NCI-H146 treated with DMSO at 0.1 percent for 48 hours (cell line): ENCODE measurements at regions not wholly inside any gene's neighbourhood (a gene's known extent, or its start where the extent isn't known, plus 50 kb on each side); places are given as distances from the start of the nearest gene placed in this dataset.
A peak's percentile ranks its signal among the peaks of the same experiment; 100 is the strongest.
"Not testable (repeated sequence)": the region's sequence is repeated elsewhere in the genome, so short reads cannot be mapped to it uniquely, and the experiment has no call there.

Experiments used
- DNase-seq: peaks from one replicate; lab custom pipeline; 2025; ENCODE audit not compliant: unreplicated experiment; lab: John Stamatoyannopoulos, UW

DNA sequence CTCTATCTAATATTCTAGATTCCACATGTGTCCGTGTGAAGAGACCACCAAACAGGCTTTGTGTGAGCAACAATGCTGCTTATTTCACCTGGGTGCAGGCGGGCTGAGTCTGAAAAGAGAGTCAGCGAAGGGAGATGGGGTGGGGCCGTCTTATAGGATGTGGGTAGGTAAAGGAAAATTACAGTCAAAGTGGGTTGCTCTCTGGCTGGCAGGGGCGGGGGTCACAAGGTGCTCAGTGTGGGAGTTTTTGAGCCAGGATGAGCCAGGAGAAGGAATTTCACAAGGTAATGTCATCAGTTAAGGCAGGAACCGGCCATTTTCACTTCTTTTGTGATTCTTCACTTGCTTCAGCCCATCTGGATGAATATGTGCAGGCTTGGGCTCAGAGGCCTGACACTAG lies 779.3 kb downstream of the RNF144A start:
- DNase-seq, result not testable (repeated sequence)

DNA sequence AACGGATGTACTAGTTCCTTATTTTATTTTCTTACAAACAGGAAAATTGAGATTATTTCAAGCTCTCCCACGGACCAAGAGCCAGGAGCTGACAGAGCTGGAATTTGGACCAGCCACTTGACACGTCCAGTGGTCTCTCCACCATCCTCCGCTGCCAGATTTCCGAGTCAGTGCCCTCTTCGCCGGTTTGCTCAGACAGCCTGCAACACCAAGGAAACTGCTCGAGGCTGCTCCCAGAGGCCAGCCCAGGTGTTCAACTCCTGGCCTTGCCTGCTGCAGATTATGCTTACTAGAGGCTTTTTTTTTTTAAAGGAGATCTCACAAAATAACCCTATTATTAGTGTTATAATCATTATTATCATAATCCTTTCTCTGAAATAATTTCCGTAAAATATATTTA lies 779.8 kb downstream of the RNF144A start:
- DNase-seq, result no peak

DNA sequence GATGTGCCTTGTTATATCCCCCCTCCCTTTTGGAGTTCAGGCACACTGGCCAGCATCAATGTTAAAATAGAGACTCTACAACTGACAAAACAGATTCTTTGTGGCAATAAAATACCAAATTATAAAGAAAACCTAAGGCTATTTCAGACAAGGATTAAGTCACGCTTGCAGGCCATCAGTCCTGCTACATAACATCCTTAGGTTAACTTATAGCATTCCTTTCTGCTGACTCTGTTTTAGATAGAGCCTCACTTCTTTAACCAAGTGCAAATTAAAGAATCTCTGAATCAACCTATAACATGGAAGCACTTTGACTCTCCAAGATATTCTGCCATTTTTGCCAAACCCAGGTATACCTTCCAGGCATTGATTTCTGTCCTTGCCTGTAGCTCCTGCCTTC lies 784.6 kb downstream of the RNF144A start:
- DNase-seq, result no peak

DNA sequence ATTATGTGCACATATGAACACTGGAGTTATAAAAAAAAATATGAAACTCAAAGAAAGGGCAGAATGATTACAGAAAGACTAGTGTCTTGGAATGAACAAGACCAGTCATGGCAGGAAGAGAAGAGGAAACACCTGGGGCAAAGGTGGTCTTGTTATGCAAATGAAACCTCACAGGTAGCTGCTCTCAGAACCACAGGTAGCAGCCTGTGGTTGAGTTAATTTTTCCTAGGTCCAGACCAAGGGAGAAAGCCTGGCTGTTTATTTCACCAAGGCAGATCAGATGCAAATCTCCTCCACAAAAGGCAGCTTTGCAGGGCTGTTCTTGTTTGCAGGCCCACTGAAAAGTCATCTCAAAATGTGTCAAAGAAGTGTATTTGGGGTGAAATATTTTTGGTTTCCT lies 785.8 kb downstream of the RNF144A start:
- DNase-seq, result peak; percentile 69

DNA sequence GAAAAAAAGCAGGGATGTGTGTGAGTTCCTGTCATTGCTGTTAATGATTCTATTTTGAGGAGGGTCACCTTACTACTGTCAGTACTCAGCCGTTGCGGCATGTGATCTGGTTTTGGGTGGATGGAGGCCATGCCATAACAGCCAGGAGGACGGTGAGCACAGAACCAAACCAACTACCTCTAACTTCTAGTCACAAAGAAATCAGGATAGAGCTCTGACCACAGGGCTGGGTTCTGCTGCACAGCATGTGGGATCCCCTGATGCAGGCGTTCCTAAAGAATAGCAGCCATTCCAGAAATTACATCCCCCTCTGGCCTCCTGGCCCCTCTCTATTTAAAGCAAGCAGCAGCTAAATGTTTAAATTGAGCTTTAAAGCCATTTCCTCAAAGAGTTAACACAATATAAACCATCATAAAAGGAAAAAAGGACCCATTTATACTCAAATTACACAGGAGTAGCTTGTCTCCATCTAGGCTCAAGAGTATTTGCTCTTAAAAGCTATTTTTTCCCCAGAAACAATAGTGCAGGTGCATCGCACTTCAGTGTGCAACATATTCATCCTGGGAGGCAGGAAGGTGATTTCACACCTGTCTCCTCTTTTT lies 786.4 kb downstream of the RNF144A start:
- DNase-seq, result peak; percentile 97

DNA sequence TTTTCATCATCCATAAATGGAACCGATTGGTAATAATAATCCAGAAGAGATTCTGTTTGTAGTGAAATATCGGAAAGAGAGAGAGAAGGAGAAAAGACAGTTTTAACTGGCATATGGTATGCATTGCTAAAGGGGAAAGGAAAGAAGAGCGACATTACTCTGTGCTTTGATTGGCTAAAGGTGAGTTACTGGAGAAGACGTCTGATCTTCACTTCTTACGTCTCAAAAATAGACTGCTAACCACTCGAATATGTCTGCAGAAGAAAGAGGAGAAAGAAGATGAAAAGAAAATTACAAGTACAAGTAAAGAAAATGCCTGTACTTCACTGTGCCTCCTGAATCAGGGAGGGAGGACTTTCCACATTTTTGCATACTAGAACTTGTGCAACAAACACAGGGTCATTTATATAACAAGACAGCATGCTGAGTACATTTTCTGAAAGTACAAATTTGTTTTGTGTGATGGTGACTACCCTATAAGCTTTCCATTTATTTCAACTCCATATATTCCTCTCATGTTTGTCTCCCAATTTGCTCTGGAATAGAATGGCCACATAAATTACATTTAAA lies 787.2 kb downstream of the RNF144A start:
- no peak for DNase-seq

DNA sequence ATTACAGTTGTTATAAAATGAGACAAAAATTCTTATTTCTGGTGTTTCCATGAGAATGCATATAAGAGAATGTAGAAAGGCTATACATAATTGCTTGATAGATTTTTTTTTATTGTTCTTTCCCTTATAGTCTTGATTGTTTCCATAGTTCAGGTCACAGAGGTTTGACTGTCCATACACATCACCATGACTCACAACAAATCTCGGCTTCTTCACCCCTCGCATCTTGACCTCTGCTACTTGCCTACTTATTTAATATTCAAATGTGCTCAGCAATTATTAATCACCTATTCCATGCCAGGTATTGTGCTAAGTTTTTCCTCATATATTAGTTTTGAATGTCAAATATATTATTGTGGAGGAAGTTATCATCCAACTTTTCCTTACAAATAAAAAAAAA lies 789.6 kb downstream of the RNF144A start:
- no peak for DNase-seq

DNA sequence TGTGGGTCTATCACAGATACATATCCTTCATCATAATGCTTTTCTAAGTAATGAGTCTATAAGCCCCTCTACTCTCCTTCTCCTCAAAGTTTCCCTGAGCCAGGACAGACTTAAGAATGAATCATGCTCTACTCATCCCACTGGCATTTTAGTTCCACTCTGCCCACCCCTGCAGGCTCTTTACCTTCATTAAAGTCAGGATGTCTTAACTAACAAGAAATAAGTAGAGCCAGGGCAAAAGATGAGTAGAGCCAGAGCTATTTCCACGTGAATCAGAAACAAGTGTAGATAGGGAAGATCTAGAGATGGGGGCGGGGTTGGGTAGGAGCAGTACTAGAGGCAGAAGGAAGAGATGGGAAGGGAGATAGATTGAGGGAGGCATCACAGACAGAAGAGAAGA lies 790.5 kb downstream of the RNF144A start:
- no peak for DNase-seq

DNA sequence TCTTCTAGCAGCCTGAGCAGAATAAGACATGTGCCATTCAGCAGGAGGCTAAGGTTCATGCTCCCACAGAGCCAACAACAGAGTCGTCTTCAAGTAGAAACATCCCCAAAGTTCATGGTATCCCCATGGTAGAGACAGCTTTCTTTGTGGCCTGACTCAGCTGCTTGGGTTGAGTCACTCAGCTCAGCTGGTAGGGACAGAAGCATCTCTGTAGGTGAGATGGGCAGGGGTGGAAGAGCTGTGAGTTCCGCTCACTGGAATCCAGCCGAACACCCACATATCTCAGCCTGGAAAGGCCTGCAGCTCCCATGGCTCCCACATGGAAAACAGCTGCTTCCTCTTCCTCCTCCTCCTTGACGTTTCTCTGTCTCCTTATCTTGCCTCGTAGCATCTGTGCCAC lies 792.7 kb downstream of the RNF144A start:
- DNase-seq, result no peak

DNA sequence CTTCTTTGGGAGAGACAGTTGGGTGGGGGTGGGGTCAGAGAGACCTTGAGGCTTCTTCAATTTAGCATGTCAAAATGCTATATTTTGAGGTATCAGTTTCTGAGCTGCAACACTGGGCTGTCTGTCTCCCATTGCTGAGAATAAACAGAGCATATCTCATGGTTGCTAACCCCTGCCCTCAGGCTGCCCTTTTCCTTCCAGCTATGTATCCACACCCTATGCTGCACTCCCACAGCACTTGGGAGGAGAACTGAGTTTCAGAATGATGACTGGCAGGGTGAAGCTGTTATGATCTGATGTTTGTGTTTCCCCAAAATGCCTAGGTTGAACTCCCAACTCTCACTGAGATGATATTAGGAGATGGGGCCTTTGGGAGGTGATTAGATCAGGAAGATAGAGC lies 794.0 kb downstream of the RNF144A start:
- no peak for DNase-seq

DNA sequence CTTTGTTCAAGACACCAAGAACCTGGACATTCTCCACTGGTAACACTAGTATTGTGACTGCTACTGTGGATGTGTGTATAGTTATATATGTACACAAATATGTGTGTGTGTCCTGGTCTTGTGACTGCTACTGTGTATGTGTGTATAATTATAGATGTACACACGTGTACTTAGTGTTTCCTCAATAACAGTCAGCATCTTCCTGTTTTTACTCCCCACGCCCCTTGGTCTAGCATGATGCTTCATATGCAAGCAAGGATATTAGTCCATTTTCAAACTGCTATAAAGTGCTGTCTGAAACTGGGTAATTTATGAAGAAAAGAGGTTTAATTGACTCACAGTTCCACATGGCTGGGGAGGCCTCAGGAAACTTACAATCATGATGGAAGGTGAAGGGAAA lies 802.7 kb downstream of the RNF144A start:
- DNase-seq, result no peak

DNA sequence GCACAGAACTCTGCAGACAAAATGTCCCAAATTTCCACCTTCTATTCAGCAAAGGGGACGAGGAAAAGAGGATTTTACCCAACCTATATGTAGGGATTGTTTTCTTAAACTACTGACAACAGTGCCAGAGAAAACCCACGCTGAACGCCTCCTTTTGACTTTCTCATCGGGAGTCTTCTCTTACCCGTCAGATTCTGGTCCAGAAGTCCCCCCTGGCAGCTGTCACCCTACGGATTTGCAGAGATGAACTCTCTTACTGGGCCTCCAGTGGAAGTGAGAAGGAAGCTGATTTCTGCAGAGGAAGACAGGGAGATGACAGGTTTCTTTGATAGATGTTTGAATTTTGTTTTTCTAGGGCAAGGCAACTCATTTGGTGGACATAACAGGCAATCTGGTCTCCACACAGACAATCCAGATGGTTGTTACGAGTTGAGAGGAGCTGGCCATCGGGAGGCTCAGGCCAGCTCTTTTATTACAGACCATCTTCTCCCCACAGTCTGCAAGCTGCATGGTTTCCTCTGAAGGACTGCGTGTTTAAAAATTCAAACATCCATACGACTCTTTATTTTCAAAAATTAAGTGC lies 804.3 kb downstream of the RNF144A start:
- DNase-seq, result no peak

DNA sequence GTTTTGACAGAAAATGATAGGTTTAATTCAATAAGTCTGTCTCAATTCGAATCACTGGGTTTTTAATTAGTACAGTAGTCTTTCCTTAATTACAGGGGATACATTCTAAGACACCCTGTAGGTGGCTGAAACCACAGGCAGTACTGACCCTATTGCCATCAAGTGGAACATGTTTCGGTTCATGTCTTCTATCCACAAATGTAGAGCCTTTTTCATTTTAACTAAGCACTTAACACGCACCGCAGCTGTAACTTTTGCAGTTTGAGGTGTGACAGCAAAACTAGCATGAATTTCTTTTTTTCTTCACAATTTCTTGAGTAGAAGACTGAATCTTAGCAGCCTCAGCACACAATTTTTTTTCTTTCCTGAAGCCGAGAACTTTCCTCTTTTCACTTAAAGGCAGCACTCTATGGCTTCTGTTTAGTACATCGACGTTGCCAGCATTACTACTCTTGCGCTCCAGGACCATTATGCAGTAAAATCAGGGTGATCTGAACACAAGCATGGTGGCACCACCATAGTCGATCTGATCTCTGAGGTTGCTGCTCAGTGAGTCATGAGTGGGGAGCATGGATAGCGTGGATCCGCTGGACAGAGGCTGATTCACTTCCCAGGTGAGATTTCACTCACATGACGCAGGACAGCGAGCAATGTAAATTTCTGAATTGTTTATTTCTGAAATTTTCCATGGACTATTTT lies 805.1 kb downstream of the RNF144A start:
- DNase-seq, result no peak

DNA sequence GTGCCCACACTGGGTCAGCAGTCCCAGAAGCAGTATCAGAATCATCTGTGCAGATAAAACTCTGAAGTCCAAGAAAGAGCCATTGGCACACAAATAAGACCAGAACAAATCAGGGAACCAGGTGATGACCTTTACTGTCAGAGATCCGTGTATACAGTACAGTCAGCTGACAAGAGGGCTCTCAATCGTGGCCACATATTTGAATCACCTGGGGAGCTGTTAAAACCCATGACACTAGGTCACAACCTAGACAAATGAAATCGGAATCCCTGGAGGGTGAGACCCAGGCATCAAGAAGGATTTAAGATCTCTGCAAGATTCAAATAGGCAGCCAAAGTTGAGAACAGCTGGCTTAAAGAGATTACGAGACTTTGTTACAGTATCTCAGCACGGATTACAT lies 807.1 kb downstream of the RNF144A start:
- DNase-seq, result no peak

DNA sequence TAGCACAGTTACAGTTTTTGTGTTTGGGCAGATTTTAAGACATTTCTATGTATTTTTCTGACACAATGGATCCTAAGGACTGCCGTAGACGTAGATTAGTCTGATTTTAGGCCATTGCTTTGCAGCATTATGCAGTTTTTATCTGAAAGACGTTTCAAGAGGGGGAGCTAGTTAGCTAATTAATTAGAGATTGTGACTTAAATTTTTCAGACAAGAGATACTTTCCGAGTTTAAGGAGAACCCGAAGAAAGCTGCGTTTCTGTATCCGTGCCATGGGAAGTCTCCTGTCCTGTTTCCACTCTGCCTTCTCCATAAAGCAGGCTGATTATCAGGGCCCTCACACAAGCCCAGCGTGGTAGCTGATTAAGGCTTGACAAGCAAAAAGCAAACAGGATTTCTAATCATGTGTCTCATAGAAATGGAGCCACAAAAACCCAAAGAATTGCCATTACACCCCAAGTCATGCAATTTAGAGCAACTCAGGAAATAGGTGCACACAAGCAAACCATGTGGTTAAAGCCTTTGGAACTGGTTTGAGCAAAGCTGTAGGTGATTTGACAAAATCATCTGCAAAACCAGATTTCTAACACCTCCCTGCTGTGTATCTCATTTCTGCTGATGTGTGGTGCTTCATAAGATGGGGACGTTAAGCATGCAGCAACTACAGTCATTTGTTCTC lies 808.1 kb downstream of the RNF144A start:
- DNase-seq, result peak; percentile 12

DNA sequence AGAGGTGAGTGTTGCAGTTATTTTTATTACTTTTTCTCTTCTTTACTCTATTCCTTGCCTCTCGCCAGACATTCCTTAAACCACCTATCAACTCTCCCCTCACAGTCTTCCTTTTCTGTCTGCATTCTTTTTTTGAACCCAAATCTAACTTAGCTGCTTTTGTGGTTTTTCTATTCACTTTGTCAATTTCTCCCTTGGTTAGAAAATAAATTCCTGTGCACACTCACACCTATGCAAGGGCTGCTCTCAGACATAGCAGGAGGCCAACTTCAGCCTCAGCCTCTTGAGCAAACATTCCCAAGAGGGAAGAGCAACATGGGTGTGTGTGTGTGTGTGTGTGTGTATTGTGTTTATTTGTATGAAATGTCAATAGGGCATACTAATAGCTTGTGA lies 808.6 kb downstream of the RNF144A start:
- DNase-seq, result no peak

DNA sequence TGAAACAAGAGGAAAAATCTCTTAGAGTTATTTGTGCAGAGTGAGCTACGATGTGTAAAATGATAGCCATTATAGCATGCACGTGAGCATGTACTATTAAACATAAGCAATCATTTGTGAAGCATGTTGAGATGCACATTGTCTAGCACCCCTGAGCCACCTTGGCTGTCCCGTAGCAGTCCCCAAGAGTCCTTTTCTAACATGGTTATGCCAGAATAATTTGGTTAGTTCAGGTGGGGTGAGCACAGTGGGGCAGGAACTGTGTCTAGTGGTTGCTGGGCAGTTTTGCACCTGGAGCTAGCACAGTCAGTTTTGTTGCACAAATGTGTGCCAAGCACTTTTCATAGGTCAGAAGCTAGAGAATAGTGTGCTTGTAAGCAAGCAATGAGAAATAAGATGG lies 809.8 kb downstream of the RNF144A start:
- DNase-seq, result no peak

DNA sequence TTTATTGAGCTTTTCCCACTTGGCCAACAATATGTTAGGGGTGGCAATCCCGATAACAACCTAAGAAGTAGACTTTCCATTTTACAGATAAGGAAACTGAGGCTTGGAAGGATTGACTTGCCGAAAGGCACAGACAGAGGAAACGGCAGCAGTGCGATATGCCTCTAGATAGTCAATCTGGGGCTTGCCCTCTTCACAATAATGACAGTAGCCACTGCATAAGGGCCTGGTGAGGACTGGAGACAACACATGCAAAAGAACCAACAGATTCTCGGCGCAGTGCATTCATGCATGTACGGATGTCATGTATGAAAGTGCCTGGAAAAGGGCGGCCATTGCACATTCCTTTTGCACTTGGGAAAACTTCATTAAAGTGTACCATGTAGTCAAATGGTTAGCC lies 811.2 kb downstream of the RNF144A start:
- no peak for DNase-seq

DNA sequence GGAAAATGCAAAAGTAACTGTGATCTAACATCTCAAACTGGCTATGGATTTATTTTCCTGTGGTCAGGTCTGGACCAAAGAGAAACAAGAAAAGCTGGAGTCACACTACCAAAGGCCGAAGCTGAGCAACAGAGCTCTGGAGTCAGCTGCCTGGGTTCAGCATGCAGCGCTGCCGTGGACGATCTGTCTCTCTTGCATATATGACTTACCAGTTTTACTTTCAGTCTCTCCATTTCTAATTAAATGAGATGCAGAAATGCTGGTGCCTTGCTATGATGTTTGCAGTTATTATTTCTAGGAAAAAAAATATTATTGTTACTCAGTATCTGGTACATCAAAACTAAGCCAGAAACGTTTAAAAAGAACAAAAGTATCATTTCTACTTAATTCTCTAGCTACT lies 813.2 kb downstream of the RNF144A start:
- DNase-seq, result no peak

DNA sequence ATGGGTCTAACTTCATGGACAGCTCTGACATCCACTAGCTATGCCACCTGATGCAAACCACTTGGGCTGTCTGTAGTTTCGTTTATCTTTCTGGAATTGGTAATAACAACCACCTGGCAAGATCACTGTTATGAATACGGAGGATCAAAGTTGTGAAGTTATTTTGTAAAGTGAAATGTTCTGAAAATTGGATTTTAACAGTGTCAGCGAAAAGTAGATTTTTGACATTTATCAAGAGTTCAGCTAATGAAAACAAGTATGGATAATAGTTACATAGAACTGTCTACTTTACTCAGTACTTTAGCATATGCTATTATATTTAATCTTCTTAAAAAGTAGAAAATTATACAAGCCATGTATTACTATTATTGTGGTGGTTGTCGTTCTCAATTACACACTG lies 813.8 kb downstream of the RNF144A start:
- DNase-seq, result no peak

DNA sequence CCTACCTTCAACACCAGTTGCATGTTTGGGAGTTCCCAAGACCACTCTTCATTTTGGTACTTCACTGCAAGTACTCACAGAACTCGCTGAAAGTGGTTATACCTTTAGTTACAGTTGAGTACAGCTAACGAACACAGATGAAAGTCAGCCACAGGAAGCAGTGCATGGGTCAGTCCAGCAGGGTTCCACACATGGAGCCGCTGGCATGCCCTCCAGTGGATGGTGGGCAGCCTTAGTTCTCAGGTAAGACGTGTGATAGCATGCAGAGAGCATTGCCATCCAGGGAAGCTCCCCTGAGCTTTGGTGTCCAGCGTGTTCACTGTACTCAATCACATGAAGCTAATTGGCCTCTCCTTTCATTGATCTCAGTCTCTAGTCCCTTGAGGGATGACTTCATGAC lies 815.3 kb downstream of the RNF144A start:
- DNase-seq, result no peak
